Mammary epithelial cell (primary cell): ENCODE measurements at regions not wholly inside any gene's neighbourhood (a gene's known extent, or its start where the extent isn't known, plus 50 kb on each side); places are given as distances from the start of the nearest gene placed in this dataset.

Experiments
- CTCF ChIP-seq, 2 donors: IDR thresholded peaks in 1 of 2; conservative IDR thresholded peaks in 1 of 2; 2 replicates each; pipeline ENCODE4 v1.5.1; 2011 to 2012; ENCODE audit warnings: inconsistent platforms in 2 of 2, low read length in 2 of 2, mild to moderate bottlenecking in 2 of 2, control low read depth in 1 of 2, low read depth in 1 of 2; ENCODE audit not compliant: insufficient read depth in 1 of 2; ENCODE audit errors: extremely low read depth in 1 of 2
- EZH2 ChIP-seq: IDR thresholded peaks from 2 replicates; pipeline ENCODE4 v1.6.1; 2012; ENCODE audit warnings: low read length, inconsistent platforms, borderline replicate concordance

- no peak for TF ChIP-seq CTCF (conservative IDR thresholded peaks at IDR 0.05 in 1 of 2, IDR thresholded peaks at IDR 0.05 in 1 of 2; ENCODE audit: extremely low read depth in 1 of 2, insufficient read depth in 1 of 2, low read depth in 1 of 2, low read length in 2 of 2)
- TF ChIP-seq EZH2 = no peak
These were observed 318.7 kb downstream of the RFPL4B start for GRCh38 chr6:112665815-112666214.
